Natural killer cell (primary cell): ENCODE measurements at regions not wholly inside any gene's neighbourhood (a gene's known extent, or its start where the extent isn't known, plus 50 kb on each side); places are given as distances from the start of the nearest gene placed in this dataset.

Experiments
- ATAC-seq, 3 donors: fragments of 150-1000 bp in 2 of 3; fragments of 200-7000 bp in 1 of 3; cut with Tn5 transposase; 1 replicate in 1 of 3; 2 replicates in 2 of 3; pipeline ENCODE4 v1.10.0; 2021; ENCODE audit warnings: mild to moderate bottlenecking in 2 of 3, moderate library complexity in 2 of 3
- DNase-seq, 2 donors: peaks; one replicate each; pipeline versions ENCODE4 v3.0.0 to v3.0.0-alpha.2; 2013 to 2021; ENCODE audit warnings: mixed read lengths in 1 of 2
- H3K27ac ChIP-seq: one replicate; pipeline ENCODE4 v1.5.1; 2013; ENCODE audit warnings: mild to moderate bottlenecking, low read length
- H3K27me3 ChIP-seq: one replicate; pipeline ENCODE4 v1.6.1; 2013; ENCODE audit warnings: low read length; ENCODE audit not compliant: control insufficient read depth, insufficient read depth
- H3K36me3 ChIP-seq: one replicate; pipeline ENCODE4 v1.6.1; 2013; ENCODE audit warnings: low read length; ENCODE audit not compliant: control insufficient read depth, insufficient read depth
- H3K4me1 ChIP-seq: one replicate; pipeline ENCODE4 v1.6.1; 2013; ENCODE audit warnings: low read length; ENCODE audit not compliant: control insufficient read depth, insufficient read depth
- H3K4me3 ChIP-seq: one replicate; pipeline ENCODE4 v1.5.1; 2013; ENCODE audit warnings: low read length
- H3K9me3 ChIP-seq: one replicate; pipeline ENCODE4 v1.6.1; 2013; ENCODE audit warnings: low read length; ENCODE audit not compliant: control insufficient read depth, insufficient read depth
- H3K27ac Mint-ChIP-seq, 2 donors: one replicate each; pipeline ENCODE4 v1.8.0; 2022; ENCODE audit warnings: mild to moderate bottlenecking in 2 of 2, mixed read lengths in 2 of 2, moderate library complexity in 1 of 2
- H3K27me3 Mint-ChIP-seq, 2 donors: one replicate each; pipeline ENCODE4 v1.8.0; 2022; ENCODE audit warnings: low read depth in 2 of 2, mixed read lengths in 2 of 2
- H3K36me3 Mint-ChIP-seq: one replicate; pipeline ENCODE4 v1.8.0; 2022; ENCODE audit warnings: mixed read lengths
- H3K4me1 Mint-ChIP-seq, 2 donors: one replicate each; pipeline ENCODE4 v1.8.0; 2022; ENCODE audit warnings: mixed read lengths in 2 of 2
- H3K4me3 Mint-ChIP-seq: one replicate; pipeline ENCODE4 v1.8.0; 2022; ENCODE audit warnings: mild to moderate bottlenecking, moderate library complexity, mixed read lengths
- H3K9me3 Mint-ChIP-seq, 2 donors: one replicate each; pipeline ENCODE4 v1.8.0; 2022; ENCODE audit warnings: mixed read lengths in 2 of 2
- WGBS: methylation state at CpG from one replicate; pipeline ENCODE4 v1.1.7; 2013; ENCODE audit warnings: missing lambda C conversion rate; ENCODE audit not compliant: insufficient coverage; 5-methylcytosine and 5-hydroxymethylcytosine counted together
- intact Hi-C: fragments of 100-400 bp; cut with micrococcal nuclease; formaldehyde crosslinking; loops from one replicate; pipeline ENCODE4 v1.14.2; 2022
- TF ChIP-seq, protein P1 (sequence below): fragments of 200-600 bp; IDR thresholded peaks from one replicate; pipeline ENCODE4 v1.8.0; 2022; ENCODE audit warnings: antibody characterized with exemption

GRCh38 chr9:14412775-14413174 is 98.8 kb upstream of the NFIB start:
- DNase-seq: no peak

GRCh38 chr9:14406463-14406862 is 92.5 kb upstream of the NFIB start:
- H3K9me3 ChIP-seq: no peaks in the 10 kb centered on the region
- Mint-ChIP-seq H3K9me3 (peaks cover 0 to 2% of the 10 kb centered on the region in 2 donors), H3K4me1 (no peaks in the 10 kb centered on the region), H3K27me3 (no peaks in the 10 kb centered on the region), H3K27ac (no peak overlapping the region), H3K4me3 (no peak overlapping the region), H3K36me3 (no peaks in the 10 kb centered on the region)
- no peaks in the 10 kb centered on the region for H3K36me3 ChIP-seq
- H3K4me3 ChIP-seq: no peak overlapping the region
- H3K27me3 ChIP-seq: no peaks in the 10 kb centered on the region
- DNase-seq: no peak
- intact Hi-C loops: no loop called here
- no peak for ATAC-seq
- TF ChIP-seq, protein P1, sequence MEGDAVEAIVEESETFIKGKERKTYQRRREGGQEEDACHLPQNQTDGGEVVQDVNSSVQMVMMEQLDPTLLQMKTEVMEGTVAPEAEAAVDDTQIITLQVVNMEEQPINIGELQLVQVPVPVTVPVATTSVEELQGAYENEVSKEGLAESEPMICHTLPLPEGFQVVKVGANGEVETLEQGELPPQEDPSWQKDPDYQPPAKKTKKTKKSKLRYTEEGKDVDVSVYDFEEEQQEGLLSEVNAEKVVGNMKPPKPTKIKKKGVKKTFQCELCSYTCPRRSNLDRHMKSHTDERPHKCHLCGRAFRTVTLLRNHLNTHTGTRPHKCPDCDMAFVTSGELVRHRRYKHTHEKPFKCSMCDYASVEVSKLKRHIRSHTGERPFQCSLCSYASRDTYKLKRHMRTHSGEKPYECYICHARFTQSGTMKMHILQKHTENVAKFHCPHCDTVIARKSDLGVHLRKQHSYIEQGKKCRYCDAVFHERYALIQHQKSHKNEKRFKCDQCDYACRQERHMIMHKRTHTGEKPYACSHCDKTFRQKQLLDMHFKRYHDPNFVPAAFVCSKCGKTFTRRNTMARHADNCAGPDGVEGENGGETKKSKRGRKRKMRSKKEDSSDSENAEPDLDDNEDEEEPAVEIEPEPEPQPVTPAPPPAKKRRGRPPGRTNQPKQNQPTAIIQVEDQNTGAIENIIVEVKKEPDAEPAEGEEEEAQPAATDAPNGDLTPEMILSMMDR: no peak
- WGBS: 79% methylated on average over 2 of the region's 2 CpGs
- H3K4me1 ChIP-seq: no peaks in the 10 kb centered on the region
- H3K27ac ChIP-seq: no peak overlapping the region

More at GRCh38 chr9:14412775-14413174, 98.8 kb upstream of the NFIB start:
- no peaks in the 10 kb centered on the region for H3K9me3 Mint-ChIP-seq
- no peaks in the 10 kb centered on the region for H3K4me1 ChIP-seq
- H3K36me3 ChIP-seq: no peaks in the 10 kb centered on the region
- no peak for ATAC-seq
- no peak overlapping the region for H3K27ac Mint-ChIP-seq
- no peaks in the 10 kb centered on the region for H3K36me3 Mint-ChIP-seq
- TF ChIP-seq, protein P1: no peak
- intact Hi-C loops: no loop called here
- no peaks in the 10 kb centered on the region for H3K4me1 Mint-ChIP-seq
- WGBS: 89% methylated on average over 2 of the region's 2 CpGs
- no peaks in the 10 kb centered on the region for H3K27me3 ChIP-seq
- H3K9me3 ChIP-seq: no peaks in the 10 kb centered on the region
- H3K27me3 Mint-ChIP-seq: no peaks in the 10 kb centered on the region
- H3K4me3 ChIP-seq: no peak overlapping the region
- H3K27ac ChIP-seq: no peak overlapping the region
- H3K4me3 Mint-ChIP-seq: no peak overlapping the region

DNA sequence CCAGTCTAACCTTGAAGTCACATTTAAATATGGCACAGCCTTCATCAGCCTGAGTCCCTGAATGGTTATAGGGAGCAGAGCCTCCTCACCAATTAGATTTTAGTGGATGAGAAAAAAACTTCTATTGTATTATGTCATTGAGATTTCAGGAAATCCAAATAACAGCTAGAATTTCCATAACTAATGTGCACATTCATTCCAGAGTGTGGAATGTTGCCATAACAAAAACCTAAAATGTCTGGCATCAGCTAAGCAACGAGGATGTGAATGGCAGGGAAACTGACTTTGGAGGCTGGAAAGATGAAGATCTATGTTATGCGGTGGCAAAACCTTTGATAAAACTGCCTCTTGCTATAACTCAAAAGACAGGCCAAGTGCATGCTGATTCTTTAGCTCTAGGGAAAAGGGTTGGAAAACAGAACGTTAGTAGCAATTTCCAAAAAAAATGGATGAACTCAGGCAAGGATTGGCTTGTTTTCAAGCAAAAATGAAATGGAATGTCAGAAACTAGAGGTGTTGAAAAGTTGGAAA is 91.3 kb upstream of the NFIB start:
- Histone ChIP-seq H3K27ac (no peak overlapping the region), H3K36me3 (no peaks in the 10 kb centered on the region), H3K4me1 (no peaks in the 10 kb centered on the region), H3K9me3 (no peaks in the 10 kb centered on the region), H3K27me3 (no peaks in the 10 kb centered on the region), H3K4me3 (no peak overlapping the region)
- TF ChIP-seq, protein P1: no peak
- no peaks in the 10 kb centered on the region for H3K36me3 Mint-ChIP-seq
- H3K4me1 Mint-ChIP-seq: no peaks in the 10 kb centered on the region
- DNase-seq (no peak), ATAC-seq (no peak)
- no peak overlapping the region for H3K4me3 Mint-ChIP-seq
- no peak overlapping the region for H3K27ac Mint-ChIP-seq
- 81% methylated on average over 3 of the region's 3 CpGs for WGBS
- no peaks in the 10 kb centered on the region for H3K27me3 Mint-ChIP-seq
- H3K9me3 Mint-ChIP-seq: peaks cover 0 to 4% of the 10 kb centered on the region in 2 donors
- intact Hi-C loops: no loop called here

DNA sequence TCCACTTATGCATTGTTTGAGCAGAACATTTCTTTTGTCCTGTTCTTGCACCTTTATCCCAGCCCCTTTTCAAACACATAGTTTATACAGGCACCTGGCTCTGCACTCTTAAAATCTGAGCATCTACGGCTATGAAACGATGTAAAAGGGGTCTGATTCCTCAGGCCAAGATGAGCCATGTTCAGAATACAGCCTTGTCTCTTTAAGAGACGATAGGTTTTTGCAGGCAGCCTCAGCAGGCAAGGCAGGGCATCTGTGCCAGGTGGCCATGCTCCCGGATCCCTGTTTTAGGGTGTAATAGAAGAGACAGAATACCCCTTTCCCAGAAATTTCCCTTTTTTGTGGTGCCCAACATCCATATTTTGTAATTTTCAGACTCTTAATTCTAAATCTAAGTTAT is 89.1 kb upstream of the NFIB start:
- Histone ChIP-seq H3K4me1 (no peaks in the 10 kb centered on the region), H3K9me3 (no peaks in the 10 kb centered on the region), H3K36me3 (no peaks in the 10 kb centered on the region), H3K27me3 (no peaks in the 10 kb centered on the region), H3K4me3 (no peak overlapping the region), H3K27ac (no peak overlapping the region)
- Mint-ChIP-seq H3K27me3 (no peaks in the 10 kb centered on the region), H3K9me3 (peaks cover 0 to 4% of the 10 kb centered on the region in 2 donors), H3K27ac (no peak overlapping the region), H3K4me3 (no peak overlapping the region), H3K36me3 (no peaks in the 10 kb centered on the region), H3K4me1 (no peaks in the 10 kb centered on the region)
- no peak for DNase-seq
- WGBS: 85% methylated on average over 4 of the region's 4 CpGs
- ATAC-seq: no peak
- TF ChIP-seq, protein P1: no peak
- intact Hi-C loops: no loop called here
